ENCODE measurements at regions not wholly inside any gene's neighbourhood (a gene's known extent, or its start where the extent isn't known, plus 50 kb on each side); places are given as distances from the start of the nearest gene placed in this dataset.

GRCh38 chr11:27599217-27599616, 92.6 kb upstream of the LIN7C start (continued):
- no peak for TF ChIP-seq HMGXB4 (CRISPR knock-in tag; IDR thresholded peaks at IDR 0.05)
- TF ChIP-seq HMGA2 (CRISPR knock-in tag; IDR thresholded peaks at IDR 0.05), result no peak
- no peak for TF ChIP-seq ZNF232 (CRISPR knock-in tag; IDR thresholded peaks at IDR 0.05)

- H3K9me3 Mint-ChIP-seq, result peaks cover 12% of the 10 kb centered on the region
- H3K27me3 Mint-ChIP-seq (ENCODE audit: low read depth), result peaks cover 70% of the 10 kb centered on the region
- DNase-seq (ENCODE audit: low spot score), result no peak
- ChIA-PET POLR2A (no interaction called here), CTCF (no interaction called here)
- H3K4me1 Mint-ChIP-seq, result peaks cover 7% of the 10 kb centered on the region
- no peak for ATAC-seq
- no peak overlapping the region for H3K4me3 Mint-ChIP-seq
- no peak overlapping the region for H3K27ac Mint-ChIP-seq
- H3K36me3 Mint-ChIP-seq, result 0 out of 2 replicates have a peak, but pooled peaks cover 4% of the 10 kb centered on the region
- TF ChIP-seq CDX4 (CRISPR knock-in tag; IDR thresholded peaks at IDR 0.05; ENCODE audit: borderline replicate concordance) (no peak), ETV6 (CRISPR knock-in tag; IDR thresholded peaks at IDR 0.05) (no peak), TEAD1 (CRISPR knock-in tag; IDR thresholded peaks at IDR 0.05) (no peak), FOXP1 (CRISPR knock-in tag; IDR thresholded peaks at IDR 0.05; ENCODE audit: borderline replicate concordance) (no peak), ATF3 (CRISPR knock-in tag; conservative IDR thresholded peaks at IDR 0.05) (no peak), GABPB1 (CRISPR knock-in tag; IDR thresholded peaks at IDR 0.05) (no peak)
Observed at GRCh38 chr11:27596802-27597201, 90.2 kb upstream of the LIN7C start.

- Mint-ChIP-seq H3K36me3 (0 out of 2 replicates have a peak, but pooled peaks cover 4% of the 10 kb centered on the region), H3K27ac (no peak overlapping the region), H3K4me3 (no peak overlapping the region), H3K9me3 (peaks cover 12% of the 10 kb centered on the region), H3K4me1 (peaks cover 7% of the 10 kb centered on the region), H3K27me3 (ENCODE audit: low read depth) (peaks cover 67% of the 10 kb centered on the region)
- CTCF ChIA-PET, result no interaction called here
- POLR2A ChIA-PET, result no interaction called here
- ATAC-seq (peak; percentile 66), DNase-seq (ENCODE audit: low spot score) (no peak)
- no peak for TF ChIP-seq OVOL2 (CRISPR knock-in tag; IDR thresholded peaks at IDR 0.05; ENCODE audit: borderline replicate concordance)
Observed at GRCh38 chr11:27596388-27596787, 89.8 kb upstream of the LIN7C start.

- Mint-ChIP-seq H3K27me3 (ENCODE audit: low read depth) (peaks cover 69% of the 10 kb centered on the region), H3K27ac (no peak overlapping the region), H3K4me1 (peaks cover 7% of the 10 kb centered on the region), H3K36me3 (0 out of 2 replicates have a peak, but pooled peaks cover 4% of the 10 kb centered on the region), H3K9me3 (peaks cover 12% of the 10 kb centered on the region), H3K4me3 (no peak overlapping the region)
- DNase-seq (ENCODE audit: low spot score), result no peak
- TF ChIP-seq GABPB1 (CRISPR knock-in tag; IDR thresholded peaks at IDR 0.05) (no peak), ELF4 (CRISPR knock-in tag; IDR thresholded peaks at IDR 0.05; ENCODE audit: low read depth) (no peak)
- ChIA-PET CTCF (no interaction called here), POLR2A (no interaction called here)
- no peak for ATAC-seq
Observed at GRCh38 chr11:27592098-27592780, 85.7 kb upstream of the LIN7C start.

GRCh38 chr11:27582621-27583020, 76.1 kb upstream of the LIN7C start:
- H3K4me3 Mint-ChIP-seq, result no peak overlapping the region
- ChIA-PET CTCF (no interaction called here), POLR2A (interaction anchor here (0.7 kb wide), 1 partner anchor 23 kb away, joined by 4 read pairs; no protein-coding TSS in a partner anchor)
- peaks cover 71% of the 10 kb centered on the region for H3K27me3 Mint-ChIP-seq (ENCODE audit: low read depth)
- TF ChIP-seq ZNF138 (CRISPR knock-in tag; conservative IDR thresholded peaks at IDR 0.05) (no peak), AFF4 (CRISPR knock-in tag; IDR thresholded peaks at IDR 0.05; ENCODE audit: borderline replicate concordance) (no peak), ATF3 (CRISPR knock-in tag; conservative IDR thresholded peaks at IDR 0.05) (no peak), SMAD4 (CRISPR knock-in tag; IDR thresholded peaks at IDR 0.05) (no peak)
- H3K27ac Mint-ChIP-seq, result no peak overlapping the region
- H3K9me3 Mint-ChIP-seq, result no peaks in the 10 kb centered on the region
- no peak for DNase-seq (ENCODE audit: low spot score)
- no peak for ATAC-seq
- no peaks in the 10 kb centered on the region for H3K36me3 Mint-ChIP-seq
- H3K4me1 Mint-ChIP-seq, result no peaks in the 10 kb centered on the region
